ENCODE measurements at regions not wholly inside any gene's neighbourhood (a gene's known extent, or its start where the extent isn't known, plus 50 kb on each side); places are given as distances from the start of the nearest gene placed in this dataset.
A peak's percentile ranks its signal among the peaks of the same experiment; 100 is the strongest.

DNA sequence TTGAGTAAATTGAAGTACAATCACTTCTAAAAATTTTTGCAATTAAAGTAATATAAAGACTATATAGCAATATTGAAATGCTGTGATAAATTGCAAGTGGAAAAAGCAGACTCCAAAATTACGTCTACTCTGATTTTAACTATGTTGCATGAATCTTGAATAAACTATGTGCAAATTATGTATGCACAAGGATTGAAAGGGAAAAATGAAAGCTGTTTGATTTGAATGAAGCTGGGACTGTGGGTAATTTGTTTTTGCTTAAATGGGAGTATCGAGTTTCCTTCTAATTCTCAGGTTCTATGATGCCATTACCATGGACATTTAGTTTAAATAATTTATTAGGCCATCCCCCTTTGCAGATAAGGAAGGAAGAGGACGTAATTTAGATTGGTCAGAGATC is 198.7 kb upstream of the MYLIP start:
- H3K36me3 ChIP-seq (replicated peaks in 1 of 2; ENCODE audit: control insufficient read depth in 1 of 2, insufficient read depth in 2 of 2, low read length in 2 of 2) = no peaks in the 10 kb centered on the region

DNA sequence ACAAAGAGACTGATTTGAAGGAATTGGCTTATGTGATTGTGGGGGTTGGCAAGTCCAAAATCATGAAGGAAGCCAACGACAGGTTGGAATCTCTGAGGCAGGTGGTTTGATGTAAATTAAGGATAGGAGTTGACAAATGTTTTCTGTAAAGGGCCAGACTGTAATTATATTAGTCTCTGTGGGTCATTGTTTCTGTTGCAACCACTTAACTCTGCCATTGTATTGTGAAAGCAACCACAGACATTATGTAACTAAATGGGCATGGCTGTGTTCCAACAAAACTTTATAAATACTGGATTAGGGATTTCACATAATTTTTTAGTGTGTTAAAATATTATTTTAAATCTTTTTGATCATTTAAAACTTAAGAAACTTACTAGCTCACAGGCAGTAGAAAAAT is 199.2 kb upstream of the MYLIP start:
- H3K9me3 ChIP-seq (replicated peaks in 1 of 2; ENCODE audit: control insufficient read depth in 1 of 2, insufficient read depth in 1 of 2, low read length in 2 of 2) = peaks cover 19 to 21% of the 10 kb centered on the region in 2 donors
- whole genome bisulfite sequencing (ENCODE audit: insufficient coverage) = 0% methylated on average over 1 of the region's 1 CpG
- H3K27me3 Mint-ChIP-seq (ENCODE audit: low read depth in 3 of 3) = peaks cover 0 to 2% (median 0%) of the 10 kb centered on the region in 3 donors
- peak overlapping the region; percentile 12 for H3K9ac ChIP-seq (ENCODE audit: insufficient read depth, low read length, poor library complexity, severe bottlenecking)
- peaks cover 7 to 8% of the 10 kb centered on the region in 2 donors for H3K36me3 Mint-ChIP-seq
- peak; percentile 69 to 85 (median 69) for DNase-seq
- peak overlapping the region; percentile 40 for H3K4me2 ChIP-seq (replicated peaks; ENCODE audit: extremely low read depth, low read length, poor library complexity, severe bottlenecking)
- H3K4me3 ChIP-seq (replicated peaks in 1 of 3; ENCODE audit: low read depth in 2 of 3, low read length in 3 of 3) = peak overlapping the region in 1 of 3 experiments; percentile 21
- no peaks in the 10 kb centered on the region for H3K36me3 ChIP-seq (replicated peaks in 1 of 2; ENCODE audit: control insufficient read depth in 1 of 2, insufficient read depth in 2 of 2, low read length in 2 of 2)
- H3K27me3 ChIP-seq (ENCODE audit: control insufficient read depth in 2 of 2, insufficient read depth in 2 of 2, low read length in 2 of 2) = no peaks in the 10 kb centered on the region
- H3K4me3 Mint-ChIP-seq = peak overlapping the region in 1 of 2 donors; percentile 78
- no peaks in the 10 kb centered on the region for H3K79me2 ChIP-seq (ENCODE audit: insufficient read depth, low read length)
- H2AFZ ChIP-seq (ENCODE audit: insufficient read depth, low read depth, low read length, poor library complexity, severe bottlenecking) = no peak overlapping the region
- H3K4me1 ChIP-seq (ENCODE audit: control insufficient read depth in 1 of 2, insufficient read depth in 2 of 2, low read length in 2 of 2) = peaks cover 36 to 39% of the 10 kb centered on the region in 2 donors
- no peaks in the 10 kb centered on the region for H4K20me1 ChIP-seq (ENCODE audit: insufficient read depth, low read length)
- TF ChIP-seq, protein P1, sequence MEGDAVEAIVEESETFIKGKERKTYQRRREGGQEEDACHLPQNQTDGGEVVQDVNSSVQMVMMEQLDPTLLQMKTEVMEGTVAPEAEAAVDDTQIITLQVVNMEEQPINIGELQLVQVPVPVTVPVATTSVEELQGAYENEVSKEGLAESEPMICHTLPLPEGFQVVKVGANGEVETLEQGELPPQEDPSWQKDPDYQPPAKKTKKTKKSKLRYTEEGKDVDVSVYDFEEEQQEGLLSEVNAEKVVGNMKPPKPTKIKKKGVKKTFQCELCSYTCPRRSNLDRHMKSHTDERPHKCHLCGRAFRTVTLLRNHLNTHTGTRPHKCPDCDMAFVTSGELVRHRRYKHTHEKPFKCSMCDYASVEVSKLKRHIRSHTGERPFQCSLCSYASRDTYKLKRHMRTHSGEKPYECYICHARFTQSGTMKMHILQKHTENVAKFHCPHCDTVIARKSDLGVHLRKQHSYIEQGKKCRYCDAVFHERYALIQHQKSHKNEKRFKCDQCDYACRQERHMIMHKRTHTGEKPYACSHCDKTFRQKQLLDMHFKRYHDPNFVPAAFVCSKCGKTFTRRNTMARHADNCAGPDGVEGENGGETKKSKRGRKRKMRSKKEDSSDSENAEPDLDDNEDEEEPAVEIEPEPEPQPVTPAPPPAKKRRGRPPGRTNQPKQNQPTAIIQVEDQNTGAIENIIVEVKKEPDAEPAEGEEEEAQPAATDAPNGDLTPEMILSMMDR (IDR thresholded peaks at IDR 0.05) = no peak
- H3K4me1 Mint-ChIP-seq = peaks cover 34% of the 10 kb centered on the region
- H3K9me3 Mint-ChIP-seq = peaks cover 12 to 25% (median 20%) of the 10 kb centered on the region in 7 donors
- H3K27ac ChIP-seq (ENCODE audit: low read depth in 1 of 2, low read length in 2 of 2) = peak overlapping the region in 1 of 2 donors; percentile 49
- H3K27ac Mint-ChIP-seq = peak overlapping the region; percentile 5 to 85 (median 61)
- intact Hi-C loops (cut with micrococcal nuclease) = no loop called here

More for the DNA sequence above, 198.7 kb upstream of the MYLIP start:
- Histone ChIP-seq H3K27ac (ENCODE audit: low read depth in 1 of 2, low read length in 2 of 2) (no peak overlapping the region), H3K9me3 (replicated peaks in 1 of 2; ENCODE audit: control insufficient read depth in 1 of 2, insufficient read depth in 1 of 2, low read length in 2 of 2) (peaks cover 19 to 21% of the 10 kb centered on the region in 2 donors), H2AFZ (ENCODE audit: insufficient read depth, low read depth, low read length, poor library complexity, severe bottlenecking) (no peak overlapping the region), H3K79me2 (ENCODE audit: insufficient read depth, low read length) (no peaks in the 10 kb centered on the region), H3K4me3 (replicated peaks in 1 of 3; ENCODE audit: low read depth in 2 of 3, low read length in 3 of 3) (no peak overlapping the region), H4K20me1 (ENCODE audit: insufficient read depth, low read length) (no peaks in the 10 kb centered on the region), H3K27me3 (ENCODE audit: control insufficient read depth in 2 of 2, insufficient read depth in 2 of 2, low read length in 2 of 2) (no peaks in the 10 kb centered on the region), H3K4me2 (replicated peaks; ENCODE audit: extremely low read depth, low read length, poor library complexity, severe bottlenecking) (peak overlapping the region; percentile 40), H3K4me1 (ENCODE audit: control insufficient read depth in 1 of 2, insufficient read depth in 2 of 2, low read length in 2 of 2) (peaks cover 36 to 39% of the 10 kb centered on the region in 2 donors), H3K9ac (ENCODE audit: insufficient read depth, low read length, poor library complexity, severe bottlenecking) (no peak overlapping the region)
- WGBS (ENCODE audit: insufficient coverage) = no CpG with 5 or more reads among the region's 3 CpGs
- Mint-ChIP-seq H3K4me3 (no peak overlapping the region), H3K9me3 (peaks cover 12 to 25% (median 20%) of the 10 kb centered on the region in 7 donors), H3K27ac (peak overlapping the region in 2 of 7 donors; percentile 4 to 56), H3K27me3 (ENCODE audit: low read depth in 3 of 3) (peaks cover 0 to 2% (median 0%) of the 10 kb centered on the region in 3 donors), H3K36me3 (peaks cover 7 to 8% of the 10 kb centered on the region in 2 donors), H3K4me1 (peaks cover 34% of the 10 kb centered on the region)
- TF ChIP-seq, protein P1 (IDR thresholded peaks at IDR 0.05) = no peak
- intact Hi-C loops (cut with micrococcal nuclease) = no loop called here
- DNase-seq = no peak

All from CD14-positive monocyte (primary cell).